Neutrophil (primary cell): ENCODE measurements at regions not wholly inside any gene's neighbourhood (a gene's known extent, or its start where the extent isn't known, plus 50 kb on each side); places are given as distances from the start of the nearest gene placed in this dataset.
"Not testable (repeated sequence)": the region's sequence is repeated elsewhere in the genome, so short reads cannot be mapped to it uniquely, and the experiment has no call there.

Source experiments
- H3K27ac ChIP-seq: fragments of 200-600 bp; sonication (generic); 2 replicates; pipeline ENCODE4 v1.5.1; 2016; ENCODE audit warnings: mild to moderate bottlenecking, moderate library complexity
- H3K27me3 ChIP-seq: fragments of 200-600 bp; sonication (generic); 2 replicates; pipeline ENCODE4 v1.6.0; 2016; ENCODE audit warnings: mild to moderate bottlenecking
- H3K36me3 ChIP-seq: fragments of 200-600 bp; sonication (generic); 2 replicates; pipeline ENCODE4 v1.5.1; 2017
- H3K4me1 ChIP-seq, 2 experiments: fragments of 200-600 bp in 1 of 2; sonication (generic) in 1 of 2; 1 replicate in 1 of 2; 2 replicates in 1 of 2; pipeline versions ENCODE4 v1.5.1 to v1.6.1; 2013 to 2016; ENCODE audit warnings: low read depth in 1 of 2, low read length in 1 of 2, mild to moderate bottlenecking in 1 of 2, moderate library complexity in 1 of 2; ENCODE audit not compliant: control insufficient read depth in 1 of 2, insufficient read depth in 1 of 2
- H3K4me3 ChIP-seq, 2 experiments: fragments of 200-600 bp in 1 of 2; sonication (generic) in 1 of 2; 1 replicate in 1 of 2; 2 replicates in 1 of 2; pipeline ENCODE4 v1.5.1; 2013 to 2016; ENCODE audit warnings: low read depth in 1 of 2, low read length in 1 of 2, mild to moderate bottlenecking in 1 of 2, moderate library complexity in 1 of 2
- H3K9me3 ChIP-seq: fragments of 200-600 bp; sonication (generic); 2 replicates; pipeline ENCODE4 v1.5.1; 2016
- CTCF ChIP-seq: fragments of 200-600 bp; sonication (generic); IDR thresholded peaks from 2 replicates; pipeline ENCODE4 v1.5.1; 2016; ENCODE audit warnings: antibody characterized with exemption

- Histone ChIP-seq H3K27me3 (peaks cover 91% of the 10 kb centered on the region), H3K9me3 (no peaks in the 10 kb centered on the region), H3K4me3 (no peak overlapping the region), H3K36me3 (no peaks in the 10 kb centered on the region), H3K27ac (no peak overlapping the region), H3K4me1 (no peaks in the 10 kb centered on the region)
- no peak for TF ChIP-seq CTCF
Measured at GRCh38 chr9:97790542-97790941, 62.5 kb upstream of the FOXE1 start.

- Histone ChIP-seq H3K27ac (no peak overlapping the region), H3K27me3 (peaks cover 84% of the 10 kb centered on the region), H3K4me1 (no peaks in the 10 kb centered on the region), H3K4me3 (no peak overlapping the region), H3K9me3 (no peaks in the 10 kb centered on the region), H3K36me3 (no peaks in the 10 kb centered on the region)
- no peak for TF ChIP-seq CTCF
Measured at GRCh38 chr9:97791542-97791941, 61.5 kb upstream of the FOXE1 start.

- Histone ChIP-seq H3K4me3 (no peak overlapping the region), H3K9me3 (no peaks in the 10 kb centered on the region), H3K27ac (no peak overlapping the region), H3K4me1 (no peaks in the 10 kb centered on the region), H3K36me3 (no peaks in the 10 kb centered on the region), H3K27me3 (peaks cover 75% of the 10 kb centered on the region)
- no peak for TF ChIP-seq CTCF
Measured at GRCh38 chr9:97793067-97793466, 60.0 kb upstream of the FOXE1 start.

DNA sequence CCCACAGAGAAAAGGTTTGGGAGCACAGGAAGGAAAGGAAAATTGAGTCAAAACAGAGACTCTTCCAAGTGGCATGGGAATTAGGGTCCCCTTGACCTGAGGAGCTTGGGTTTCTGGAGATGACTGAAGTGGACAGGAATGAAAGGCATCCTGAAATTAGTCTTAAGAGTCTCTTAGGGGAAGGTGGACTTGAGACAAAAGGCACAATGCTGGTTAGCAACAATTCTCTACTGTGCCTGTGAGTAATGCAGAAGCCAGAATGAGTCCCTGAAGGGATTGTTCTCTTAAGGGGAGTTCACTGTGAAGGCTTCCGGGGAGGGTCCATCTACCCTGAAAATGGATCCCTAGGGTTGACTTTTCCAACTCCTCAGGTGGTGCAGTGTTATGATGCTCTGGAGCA, 58.4 kb upstream of the FOXE1 start:
- H3K4me3 ChIP-seq = no peak overlapping the region
- H3K27me3 ChIP-seq = peaks cover 67% of the 10 kb centered on the region
- no peak overlapping the region for H3K27ac ChIP-seq
- H3K36me3 ChIP-seq = no peaks in the 10 kb centered on the region
- no peak for TF ChIP-seq CTCF
- no peaks in the 10 kb centered on the region for H3K4me1 ChIP-seq
- H3K9me3 ChIP-seq = no peaks in the 10 kb centered on the region

DNA sequence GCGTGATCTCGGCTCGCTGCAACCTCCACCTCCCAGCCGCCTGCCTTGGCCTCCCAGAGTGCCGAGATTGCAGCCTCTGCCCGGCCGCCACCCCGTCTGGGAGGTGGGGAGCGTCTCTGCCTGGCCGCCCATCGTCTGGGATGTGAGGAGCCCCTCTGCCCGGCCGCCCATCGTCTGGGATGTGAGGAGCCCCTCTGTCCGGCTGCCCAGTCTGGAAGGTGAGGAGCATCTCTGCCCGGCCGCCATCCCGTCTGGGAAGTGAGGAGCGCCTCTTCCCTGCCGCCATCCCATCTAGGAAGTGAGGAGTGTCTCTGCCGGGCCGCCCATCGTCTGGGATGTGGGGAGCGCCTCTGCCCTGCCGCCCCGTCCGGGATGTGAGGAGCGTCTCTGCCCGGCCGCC, 56.9 kb upstream of the FOXE1 start:
- H3K27me3 ChIP-seq = peaks cover 67% of the 10 kb centered on the region
- not testable (repeated sequence) for H3K36me3 ChIP-seq, H3K27ac ChIP-seq, H3K4me1 ChIP-seq, H3K4me3 ChIP-seq, H3K9me3 ChIP-seq

GRCh38 chr9:97801180-97801579, 51.8 kb upstream of the FOXE1 start:
- H3K4me3 ChIP-seq = no peak overlapping the region
- H3K9me3 ChIP-seq = no peaks in the 10 kb centered on the region
- H3K36me3 ChIP-seq = no peaks in the 10 kb centered on the region
- H3K27me3 ChIP-seq = peaks cover 69% of the 10 kb centered on the region
- no peak overlapping the region for H3K27ac ChIP-seq
- H3K4me1 ChIP-seq = peaks cover 8 to 9% of the 10 kb centered on the region in 2 experiments
- no peak for TF ChIP-seq CTCF
